Karpas-422 (cell line): ENCODE measurements at regions not wholly inside any gene's neighbourhood (a gene's known extent, or its start where the extent isn't known, plus 50 kb on each side); places are given as distances from the start of the nearest gene placed in this dataset.

Source experiments
- DNase-seq: peaks from one replicate; pipeline ENCODE4 v3.0.0-alpha.2; 2015
- H2AFZ ChIP-seq: fragments of 200-600 bp; sonication (generic); 2 replicates; pipeline ENCODE4 v1.6.1; 2014; ENCODE audit warnings: antibody characterized with exemption, low read length, mixed read lengths
- H3K27ac ChIP-seq: fragments of 200-600 bp; sonication (generic); 2 replicates; pipeline ENCODE4 v1.5.1; 2014; ENCODE audit warnings: mild to moderate bottlenecking, low read length, moderate library complexity
- H3K27me3 ChIP-seq: fragments of 200-600 bp; sonication (generic); 2 replicates; pipeline ENCODE4 v1.6.1; 2014; ENCODE audit warnings: low read length, mixed read lengths
- H3K36me3 ChIP-seq: fragments of 200-600 bp; sonication (generic); 2 replicates; pipeline ENCODE4 v1.6.1; 2014; ENCODE audit warnings: low read length, mixed read lengths; ENCODE audit not compliant: insufficient read depth
- H3K4me1 ChIP-seq: fragments of 200-600 bp; sonication (generic); 2 replicates; pipeline ENCODE4 v1.6.1; 2014; ENCODE audit warnings: mild to moderate bottlenecking, low read length, mixed read lengths
- H3K4me2 ChIP-seq: fragments of 200-600 bp; sonication (generic); 2 replicates; pipeline ENCODE4 v1.6.1; 2014; ENCODE audit warnings: low read length, low read depth, mild to moderate bottlenecking; ENCODE audit not compliant: poor library complexity, severe bottlenecking
- H3K4me3 ChIP-seq: fragments of 200-600 bp; sonication (generic); 2 replicates; pipeline ENCODE4 v1.5.1; 2014; ENCODE audit warnings: mild to moderate bottlenecking, antibody characterized with exemption, low read length, mixed read lengths
- H3K79me2 ChIP-seq: fragments of 200-600 bp; sonication (generic); 2 replicates; pipeline ENCODE4 v1.6.1; 2014; ENCODE audit warnings: mild to moderate bottlenecking, low read length, mixed read lengths
- H3K9ac ChIP-seq: fragments of 200-600 bp; sonication (generic); 2 replicates; pipeline ENCODE4 v1.6.0; 2014; ENCODE audit warnings: low read length
- H3K9me2 ChIP-seq: fragments of 200-600 bp; sonication (generic), shearing (Covaris generic); replicated peaks from 2 replicates; pipeline ENCODE4 v1.6.0; 2014; ENCODE audit warnings: mild to moderate bottlenecking, low read length, moderate library complexity; ENCODE audit not compliant: insufficient read depth
- H3K9me3 ChIP-seq: fragments of 300-700, 200-600 bp; sonication (generic); 2 replicates; pipeline ENCODE4 v1.6.1; 2014; ENCODE audit warnings: low read length, mixed read lengths
- H4K20me1 ChIP-seq: fragments of 200-600 bp; sonication (generic); 2 replicates; pipeline ENCODE4 v1.6.1; 2014; ENCODE audit warnings: mild to moderate bottlenecking, antibody characterized with exemption, low read length, low read depth; ENCODE audit not compliant: insufficient read depth

GRCh38 chr4:187332141-187332540 lies 608.5 kb upstream of the FAT1 start:
- Histone ChIP-seq H3K9me3 (no peaks in the 10 kb centered on the region), H3K27ac (no peak overlapping the region), H3K4me2 (no peak overlapping the region), H4K20me1 (no peaks in the 10 kb centered on the region), H2AFZ (no peak overlapping the region), H3K9me2 (no peaks in the 10 kb centered on the region), H3K9ac (no peak overlapping the region), H3K79me2 (no peaks in the 10 kb centered on the region), H3K4me3 (no peak overlapping the region), H3K4me1 (no peaks in the 10 kb centered on the region), H3K27me3 (no peaks in the 10 kb centered on the region), H3K36me3 (no peaks in the 10 kb centered on the region)
- no peak for DNase-seq

GRCh38 chr4:187333151-187333550 lies 609.5 kb upstream of the FAT1 start:
- no peak for DNase-seq
- no peak overlapping the region for H3K4me2 ChIP-seq
- no peak overlapping the region for H3K4me3 ChIP-seq

DNA sequence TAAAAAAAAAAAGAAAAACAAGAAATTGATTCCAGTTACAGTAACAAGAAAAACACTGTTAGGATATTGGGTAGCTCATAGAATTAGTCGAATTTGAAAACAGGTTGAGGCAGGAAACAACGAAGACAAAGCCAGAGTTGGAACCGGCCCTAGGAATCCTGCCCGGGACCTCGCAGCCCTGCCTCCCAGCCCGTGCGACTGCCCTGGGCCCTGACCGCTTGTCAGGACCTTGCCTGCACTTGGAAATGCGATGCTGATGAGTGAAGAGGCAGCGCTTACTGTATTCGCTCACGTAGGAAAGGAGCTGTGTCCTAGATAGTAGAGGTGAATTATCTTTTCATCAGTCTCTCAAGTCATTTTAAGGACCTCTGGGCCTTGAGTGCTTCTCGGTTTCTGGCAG lies 611.7 kb upstream of the FAT1 start:
- no peaks in the 10 kb centered on the region for H3K36me3 ChIP-seq
- H3K4me1 ChIP-seq = no peaks in the 10 kb centered on the region
- no peak overlapping the region for H2AFZ ChIP-seq
- no peaks in the 10 kb centered on the region for H4K20me1 ChIP-seq
- H3K4me3 ChIP-seq = no peak overlapping the region
- no peaks in the 10 kb centered on the region for H3K27me3 ChIP-seq
- DNase-seq = no peak
- no peaks in the 10 kb centered on the region for H3K9me2 ChIP-seq
- H3K9ac ChIP-seq = no peak overlapping the region
- H3K79me2 ChIP-seq = no peaks in the 10 kb centered on the region
- H3K4me2 ChIP-seq = no peak overlapping the region
- no peak overlapping the region for H3K27ac ChIP-seq
- H3K9me3 ChIP-seq = no peaks in the 10 kb centered on the region

More at GRCh38 chr4:187333151-187333550, 609.5 kb upstream of the FAT1 start:
- no peak overlapping the region for H3K27ac ChIP-seq
- no peaks in the 10 kb centered on the region for H3K9me3 ChIP-seq
- no peaks in the 10 kb centered on the region for H3K79me2 ChIP-seq
- H3K36me3 ChIP-seq = no peaks in the 10 kb centered on the region
- no peaks in the 10 kb centered on the region for H4K20me1 ChIP-seq
- H3K27me3 ChIP-seq = no peaks in the 10 kb centered on the region
- no peaks in the 10 kb centered on the region for H3K9me2 ChIP-seq
- H3K4me1 ChIP-seq = no peaks in the 10 kb centered on the region
- no peak overlapping the region for H3K9ac ChIP-seq
- no peak overlapping the region for H2AFZ ChIP-seq

DNA sequence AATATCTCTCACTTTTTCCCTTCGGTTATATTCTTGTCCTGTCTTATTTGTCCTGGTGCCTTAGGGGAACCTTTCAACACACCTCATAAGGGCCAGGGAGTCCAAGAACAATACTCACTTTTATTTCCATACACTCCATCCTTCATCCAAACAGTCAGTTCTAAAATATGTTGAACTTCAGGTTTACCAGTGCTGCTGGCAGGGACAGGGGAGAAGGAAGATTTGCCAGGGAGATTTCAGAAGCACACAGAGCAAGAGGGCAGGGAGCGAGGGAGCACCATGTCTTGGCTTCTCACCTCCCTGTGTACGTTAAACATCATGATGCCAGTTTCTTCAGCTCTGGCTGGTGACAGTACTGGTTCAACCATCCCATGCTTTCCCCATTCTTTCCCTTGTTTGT lies 631.1 kb upstream of the FAT1 start:
- Histone ChIP-seq H3K36me3 (no peaks in the 10 kb centered on the region), H3K9me3 (no peaks in the 10 kb centered on the region), H3K27me3 (no peaks in the 10 kb centered on the region), H3K4me1 (no peaks in the 10 kb centered on the region), H3K27ac (no peak overlapping the region), H3K79me2 (no peaks in the 10 kb centered on the region), H3K4me2 (no peak overlapping the region), H3K9me2 (no peaks in the 10 kb centered on the region), H2AFZ (no peak overlapping the region), H3K9ac (no peak overlapping the region), H3K4me3 (no peak overlapping the region), H4K20me1 (no peaks in the 10 kb centered on the region)
- no peak for DNase-seq

DNA sequence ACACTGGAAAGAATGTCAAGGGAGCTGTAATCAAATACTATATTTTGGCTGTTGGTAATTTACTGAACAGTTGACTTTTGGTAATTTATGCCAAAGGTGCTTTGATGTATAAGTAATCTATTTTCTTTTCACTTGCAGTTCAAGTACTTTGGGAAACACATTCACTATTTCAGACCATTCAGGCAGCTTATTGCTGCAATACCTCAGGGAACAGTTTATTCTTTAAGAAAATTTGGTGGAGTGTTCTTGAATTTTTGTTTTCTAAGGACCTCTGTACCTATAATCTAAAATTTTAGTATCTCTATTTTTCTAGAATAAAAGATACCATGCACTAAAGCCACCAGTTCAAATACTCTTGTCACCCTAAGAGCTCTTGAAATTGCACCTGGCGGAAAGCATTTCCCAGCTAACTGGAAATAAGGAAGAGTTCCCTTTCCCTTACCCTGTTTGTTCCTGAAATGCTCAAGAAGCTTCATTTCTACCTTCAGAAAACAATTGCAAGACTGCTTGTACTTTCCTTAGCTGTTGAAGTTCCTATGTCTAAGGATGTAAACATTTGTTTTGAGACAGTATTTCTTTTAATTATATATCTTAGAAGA lies 633.5 kb upstream of the FAT1 start:
- DNase-seq = no peak
- Histone ChIP-seq H3K4me3 (no peak overlapping the region), H3K4me2 (no peak overlapping the region), H4K20me1 (no peaks in the 10 kb centered on the region), H3K79me2 (no peaks in the 10 kb centered on the region), H2AFZ (no peak overlapping the region), H3K27ac (no peak overlapping the region), H3K36me3 (no peaks in the 10 kb centered on the region), H3K27me3 (no peaks in the 10 kb centered on the region), H3K9me3 (no peaks in the 10 kb centered on the region), H3K9ac (no peak overlapping the region), H3K4me1 (no peaks in the 10 kb centered on the region), H3K9me2 (no peaks in the 10 kb centered on the region)

GRCh38 chr4:187357821-187358220 lies 634.2 kb upstream of the FAT1 start:
- no peak overlapping the region for H3K4me3 ChIP-seq
- no peak for DNase-seq
- H3K9ac ChIP-seq = no peak overlapping the region
- no peak overlapping the region for H2AFZ ChIP-seq
- no peaks in the 10 kb centered on the region for H3K4me1 ChIP-seq
- H3K9me2 ChIP-seq = no peaks in the 10 kb centered on the region
- no peaks in the 10 kb centered on the region for H3K79me2 ChIP-seq
- H3K4me2 ChIP-seq = no peak overlapping the region
- H4K20me1 ChIP-seq = no peaks in the 10 kb centered on the region
- no peaks in the 10 kb centered on the region for H3K27me3 ChIP-seq
- no peaks in the 10 kb centered on the region for H3K9me3 ChIP-seq
- H3K27ac ChIP-seq = no peak overlapping the region
- H3K36me3 ChIP-seq = no peaks in the 10 kb centered on the region

GRCh38 chr4:187362937-187363857 lies 632.4 kb upstream of the ZFP42 start:
- H3K27me3 ChIP-seq = no peaks in the 10 kb centered on the region
- H3K4me2 ChIP-seq = no peak overlapping the region
- no peak for DNase-seq
- no peak overlapping the region for H3K27ac ChIP-seq
- no peaks in the 10 kb centered on the region for H3K9me3 ChIP-seq
- H4K20me1 ChIP-seq = no peaks in the 10 kb centered on the region
- no peaks in the 10 kb centered on the region for H3K79me2 ChIP-seq
- no peak overlapping the region for H3K4me3 ChIP-seq
- H3K9me2 ChIP-seq = no peaks in the 10 kb centered on the region
- no peaks in the 10 kb centered on the region for H3K36me3 ChIP-seq
- no peak overlapping the region for H3K9ac ChIP-seq
- no peaks in the 10 kb centered on the region for H3K4me1 ChIP-seq
- no peak overlapping the region for H2AFZ ChIP-seq

GRCh38 chr4:187364401-187364800 lies 631.2 kb upstream of the ZFP42 start:
- H3K9me3 ChIP-seq = no peaks in the 10 kb centered on the region
- no peak for DNase-seq
- no peak overlapping the region for H3K27ac ChIP-seq
- H3K9ac ChIP-seq = no peak overlapping the region
- no peaks in the 10 kb centered on the region for H3K27me3 ChIP-seq
- H4K20me1 ChIP-seq = no peaks in the 10 kb centered on the region
- no peaks in the 10 kb centered on the region for H3K79me2 ChIP-seq
- H3K4me1 ChIP-seq = no peaks in the 10 kb centered on the region
- no peaks in the 10 kb centered on the region for H3K9me2 ChIP-seq
- H3K4me2 ChIP-seq = no peak overlapping the region
- no peaks in the 10 kb centered on the region for H3K36me3 ChIP-seq
- H2AFZ ChIP-seq = no peak overlapping the region
- no peak overlapping the region for H3K4me3 ChIP-seq
